Activated CD8-positive, alpha-beta memory T cell treated with anti-CD3 and anti-CD28 coated beads, Interleukin-2, amount 50 U/mL, for 1 hour (primary cell): ENCODE measurements at regions not wholly inside any gene's neighbourhood (a gene's known extent, or its start where the extent isn't known, plus 50 kb on each side); places are given as distances from the start of the nearest gene placed in this dataset.

Experiments
- DNase-seq: peaks from one replicate; pipeline ENCODE4 v3.0.0-alpha.2; 2020; ENCODE audit errors: extremely low read depth

GRCh38 chr18:22073411-22073810, 96.0 kb upstream of the GATA6 start:
- no peak for DNase-seq

GRCh38 chr18:22074282-22075070, 94.9 kb upstream of the GATA6 start:
- DNase-seq, result no peak

GRCh38 chr18:22080035-22080434, 89.4 kb upstream of the GATA6 start:
- no peak for DNase-seq

GRCh38 chr18:22082408-22082807, 87.0 kb upstream of the GATA6 start:
- DNase-seq, result no peak

- no peak for DNase-seq
These were observed 84.8 kb upstream of the GATA6 start for GRCh38 chr18:22084547-22084946.

GRCh38 chr18:22086973-22087372, 82.4 kb upstream of the GATA6 start:
- no peak for DNase-seq

- DNase-seq, result no peak
These were observed 81.4 kb upstream of the GATA6 start for GRCh38 chr18:22088029-22088428.

- DNase-seq, result no peak
These were observed 80.3 kb upstream of the GATA6 start for GRCh38 chr18:22088996-22089640.

GRCh38 chr18:22091341-22091740, 78.0 kb upstream of the GATA6 start:
- DNase-seq, result no peak

- DNase-seq, result no peak
These were observed 75.5 kb upstream of the GATA6 start for GRCh38 chr18:22093731-22094357.

GRCh38 chr18:22094358-22094734, 75.0 kb upstream of the GATA6 start:
- no peak for DNase-seq

- no peak for DNase-seq
These were observed 70.8 kb upstream of the GATA6 start for GRCh38 chr18:22098563-22098989.

- no peak for DNase-seq
These were observed 69.5 kb upstream of the GATA6 start for GRCh38 chr18:22099925-22100324.

- no peak for DNase-seq
These were observed 67.7 kb upstream of the GATA6 start for GRCh38 chr18:22101731-22102130.

- no peak for DNase-seq
These were observed 66.3 kb upstream of the GATA6 start for GRCh38 chr18:22102953-22103646.

- DNase-seq, result no peak
These were observed 65.8 kb upstream of the GATA6 start for GRCh38 chr18:22103647-22104031.

GRCh38 chr18:22106536-22107292, 62.7 kb upstream of the GATA6 start:
- no peak for DNase-seq

- no peak for DNase-seq
These were observed 60.7 kb upstream of the GATA6 start for GRCh38 chr18:22108674-22109073.

GRCh38 chr18:22109535-22109934, 59.9 kb upstream of the GATA6 start:
- no peak for DNase-seq

GRCh38 chr18:22110461-22110924, 58.9 kb upstream of the GATA6 start:
- no peak for DNase-seq

- DNase-seq, result no peak
These were observed 57.2 kb upstream of the GATA6 start for GRCh38 chr18:22112215-22112614.
